ENCODE measurements at regions not wholly inside any gene's neighbourhood (a gene's known extent, or its start where the extent isn't known, plus 50 kb on each side); places are given as distances from the start of the nearest gene placed in this dataset.

DNA sequence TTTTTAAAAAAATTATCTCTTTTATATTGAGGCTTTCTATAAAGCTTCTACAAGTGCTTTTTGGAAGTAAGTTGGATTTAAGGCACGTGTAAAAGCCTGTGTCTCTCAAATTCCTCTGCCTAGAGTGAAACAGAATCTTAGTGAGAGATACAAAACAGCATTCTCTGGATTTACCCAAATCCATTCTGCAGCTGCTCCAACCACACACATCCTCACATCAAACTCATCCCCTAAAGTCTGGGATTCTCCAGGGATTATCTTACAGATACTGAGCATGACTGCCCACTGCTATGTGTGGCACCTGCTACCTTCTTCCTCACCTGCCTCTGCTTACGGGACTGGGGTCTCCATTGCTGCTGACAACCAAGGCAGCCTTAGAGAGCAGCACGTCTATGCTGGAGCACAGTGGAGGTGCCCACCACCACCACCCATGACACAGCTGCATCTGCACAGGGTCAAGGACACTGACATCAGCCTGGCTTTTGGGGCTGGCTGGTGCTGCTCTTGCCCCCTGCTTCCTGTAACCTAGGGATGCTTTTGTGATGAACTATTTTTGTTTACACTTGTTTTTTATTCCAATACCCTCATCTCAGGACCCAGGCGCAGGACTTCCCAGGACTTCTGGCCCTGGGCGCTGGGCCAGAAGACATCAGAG, 139.2 kb upstream of the NAMPT start:
- ChIA-PET POLR2A (no interaction called here), CTCF (ENCODE audit: low intra/inter-chr PET ratio, low total read pairs) (no interaction called here)
- H3K27ac ChIP-seq (ENCODE audit: extremely low read length, insufficient read depth, low read length), result no peak overlapping the region
- no peaks in the 10 kb centered on the region for H3K79me2 ChIP-seq (ENCODE audit: insufficient read depth, low read length)
- no peaks in the 10 kb centered on the region for H3K9me3 ChIP-seq (ENCODE audit: low read length)
- BruUV-seq (replicated peaks), result no TSS peak
- 43% methylated on average over 4 of the region's 5 CpGs for WGBS (ENCODE audit: low lambda C conversion rate)
- no peak overlapping the region for H3K4me2 ChIP-seq (ENCODE audit: low read depth, low read length)
- H3K36me3 ChIP-seq (replicated peaks in 1 of 2; ENCODE audit: control insufficient read depth in 1 of 2, insufficient read depth in 2 of 2, low read length in 2 of 2), result no peaks in the 10 kb centered on the region
- H3K4me1 ChIP-seq (ENCODE audit: insufficient read depth, low read length), result no peaks in the 10 kb centered on the region
- H3K4me3 ChIP-seq (replicated peaks in 1 of 3; ENCODE audit: insufficient read depth in 1 of 3, low read depth in 2 of 3, low read length in 3 of 3), result no peak overlapping the region
- no peaks in the 10 kb centered on the region for H4K20me1 ChIP-seq (ENCODE audit: insufficient read depth, low read length)
- FAIRE-seq, result no peak
- no peak for DNase-seq (ENCODE audit: low spot score)
- no peak overlapping the region for H3K9ac ChIP-seq (ENCODE audit: insufficient read depth, low read depth, low read length)
- in situ Hi-C loops (cut with HindIII; ENCODE audit: extremely low pct_ligation_motif_present, low pct_unique_long_range_greater_than_20kb), result no loop called here
- H2AFZ ChIP-seq (ENCODE audit: low read length), result no peak overlapping the region
- no peak for ATAC-seq
- H3K27me3 ChIP-seq (ENCODE audit: control insufficient read depth in 1 of 2, insufficient read depth in 2 of 2, low read length in 2 of 2), result peaks cover 0 to 19% of the 10 kb centered on the region in 2 experiments; a peak in 1 of 5 replicates
- TF ChIP-seq SETDB1 (CRISPR knock-in tag; IDR thresholded peaks at IDR 0.05; ENCODE audit: borderline replicate concordance) (no peak), HHEX (CRISPR knock-in tag; IDR thresholded peaks at IDR 0.05) (no peak), ZNF563 (CRISPR knock-in tag; IDR thresholded peaks at IDR 0.05) (no peak), ZSCAN31 (CRISPR knock-in tag; IDR thresholded peaks at IDR 0.05; ENCODE audit: low read depth) (no peak), TSC22D2 (CRISPR knock-in tag; IDR thresholded peaks at IDR 0.05; ENCODE audit: borderline replicate concordance) (no peak), IKZF4 (CRISPR knock-in tag; IDR thresholded peaks at IDR 0.05; ENCODE audit: borderline replicate concordance, low read depth, not compliant biosample characterization) (no peak), ZNF20 (CRISPR knock-in tag; IDR thresholded peaks at IDR 0.05) (no peak), ISL2 (CRISPR knock-in tag; IDR thresholded peaks at IDR 0.05) (no peak)
- TF ChIP-seq, protein P1, sequence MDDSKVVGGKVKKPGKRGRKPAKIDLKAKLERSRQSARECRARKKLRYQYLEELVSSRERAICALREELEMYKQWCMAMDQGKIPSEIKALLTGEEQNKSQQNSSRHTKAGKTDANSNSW (CRISPR knock-in tag; IDR thresholded peaks at IDR 0.05; ENCODE audit: borderline replicate concordance), result no peak
- TF ChIP-seq, protein P2, sequence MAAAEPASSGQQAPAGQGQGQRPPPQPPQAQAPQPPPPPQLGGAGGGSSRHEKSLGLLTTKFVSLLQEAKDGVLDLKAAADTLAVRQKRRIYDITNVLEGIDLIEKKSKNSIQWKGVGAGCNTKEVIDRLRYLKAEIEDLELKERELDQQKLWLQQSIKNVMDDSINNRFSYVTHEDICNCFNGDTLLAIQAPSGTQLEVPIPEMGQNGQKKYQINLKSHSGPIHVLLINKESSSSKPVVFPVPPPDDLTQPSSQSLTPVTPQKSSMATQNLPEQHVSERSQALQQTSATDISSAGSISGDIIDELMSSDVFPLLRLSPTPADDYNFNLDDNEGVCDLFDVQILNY (CRISPR knock-in tag; conservative IDR thresholded peaks at IDR 0.05), result no peak
- TF ChIP-seq, protein P3, sequence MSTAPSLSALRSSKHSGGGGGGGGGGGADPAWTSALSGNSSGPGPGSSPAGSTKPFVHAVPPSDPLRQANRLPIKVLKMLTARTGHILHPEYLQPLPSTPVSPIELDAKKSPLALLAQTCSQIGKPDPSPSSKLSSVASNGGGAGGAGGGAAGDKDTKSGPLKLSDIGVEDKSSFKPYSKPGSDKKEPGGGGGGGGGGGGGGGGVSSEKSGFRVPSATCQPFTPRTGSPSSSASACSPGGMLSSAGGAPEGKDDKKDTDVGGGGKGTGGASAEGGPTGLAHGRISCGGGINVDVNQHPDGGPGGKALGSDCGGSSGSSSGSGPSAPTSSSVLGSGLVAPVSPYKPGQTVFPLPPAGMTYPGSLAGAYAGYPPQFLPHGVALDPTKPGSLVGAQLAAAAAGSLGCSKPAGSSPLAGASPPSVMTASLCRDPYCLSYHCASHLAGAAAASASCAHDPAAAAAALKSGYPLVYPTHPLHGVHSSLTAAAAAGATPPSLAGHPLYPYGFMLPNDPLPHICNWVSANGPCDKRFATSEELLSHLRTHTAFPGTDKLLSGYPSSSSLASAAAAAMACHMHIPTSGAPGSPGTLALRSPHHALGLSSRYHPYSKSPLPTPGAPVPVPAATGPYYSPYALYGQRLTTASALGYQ (CRISPR knock-in tag; IDR thresholded peaks at IDR 0.05), result no peak
- TF ChIP-seq, protein P4, sequence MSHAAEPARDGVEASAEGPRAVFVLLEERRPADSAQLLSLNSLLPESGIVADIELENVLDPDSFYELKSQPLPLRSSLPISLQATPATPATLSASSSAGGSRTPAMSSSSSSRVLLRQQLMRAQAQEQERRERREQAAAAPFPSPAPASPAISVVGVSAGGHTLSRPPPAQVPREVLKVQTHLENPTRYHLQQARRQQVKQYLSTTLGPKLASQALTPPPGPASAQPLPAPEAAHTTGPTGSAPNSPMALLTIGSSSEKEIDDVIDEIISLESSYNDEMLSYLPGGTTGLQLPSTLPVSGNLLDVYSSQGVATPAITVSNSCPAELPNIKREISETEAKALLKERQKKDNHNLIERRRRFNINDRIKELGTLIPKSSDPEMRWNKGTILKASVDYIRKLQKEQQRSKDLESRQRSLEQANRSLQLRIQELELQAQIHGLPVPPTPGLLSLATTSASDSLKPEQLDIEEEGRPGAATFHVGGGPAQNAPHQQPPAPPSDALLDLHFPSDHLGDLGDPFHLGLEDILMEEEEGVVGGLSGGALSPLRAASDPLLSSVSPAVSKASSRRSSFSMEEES (CRISPR knock-in tag; IDR thresholded peaks at IDR 0.05), result no peak
- intact Hi-C loops (cut with micrococcal nuclease; ENCODE audit: unreplicated experiment), result no loop called here

Data from HepG2 (cell line).